ENCODE measurements at regions not wholly inside any gene's neighbourhood (a gene's known extent, or its start where the extent isn't known, plus 50 kb on each side); places are given as distances from the start of the nearest gene placed in this dataset.

DNA sequence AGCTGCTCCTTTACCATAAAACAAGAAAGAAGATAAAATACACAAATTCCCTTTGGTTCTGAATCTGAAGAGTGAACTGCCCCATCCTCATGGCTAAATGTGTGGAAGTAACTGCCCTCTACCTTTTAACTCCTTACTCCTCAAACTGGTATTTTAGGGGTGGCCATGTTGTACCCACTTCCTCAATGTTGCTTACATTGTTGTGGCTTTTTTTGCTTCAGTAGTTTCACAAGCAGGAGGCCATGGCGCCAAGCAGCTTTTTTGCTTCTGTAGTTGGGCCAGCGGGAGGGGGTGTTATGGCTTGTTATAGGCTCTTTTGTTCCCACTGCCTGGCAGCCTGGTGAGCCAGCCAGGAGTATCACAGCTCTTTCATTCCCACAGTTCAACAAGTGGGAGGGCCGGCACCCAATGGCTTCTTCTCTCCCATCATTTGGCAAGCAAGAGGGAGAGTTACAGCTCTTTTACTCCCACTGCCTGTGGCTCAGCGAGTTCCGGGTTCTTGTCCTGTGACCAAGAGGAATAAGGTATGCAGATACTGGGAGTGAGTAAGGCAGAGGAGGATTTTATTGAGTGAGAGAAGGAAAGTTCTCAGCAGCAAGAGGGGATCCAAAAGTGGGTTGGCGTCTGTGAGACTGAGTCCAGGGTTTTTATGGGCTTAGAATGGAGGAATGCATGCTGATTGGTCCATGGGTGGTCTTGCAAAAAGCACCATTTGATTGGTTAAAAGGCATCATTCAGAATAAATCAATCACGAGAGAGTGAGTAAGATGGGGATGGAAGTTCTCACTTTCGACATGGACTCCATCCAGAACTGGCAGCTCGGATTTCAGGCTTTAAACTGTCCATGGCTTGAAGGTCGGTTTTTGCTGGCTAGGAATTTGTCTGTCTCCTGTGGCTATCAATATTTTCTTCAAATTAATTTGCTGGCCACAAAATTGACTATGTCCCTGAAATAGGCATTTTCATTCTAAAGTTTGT, 429.6 kb downstream of the HLX start:
- H3K27me3 ChIP-seq (ENCODE audit: insufficient read depth, low read length), result no peaks in the 10 kb centered on the region
- CTCF ChIA-PET (ENCODE audit: partially characterized antibody), result interaction anchor here (1.5 kb wide), 1 partner anchor 10 kb away, joined by 3 read pairs; no protein-coding TSS in a partner anchor
- H3K27ac Mint-ChIP-seq, result no peak overlapping the region
- H3K27me3 Mint-ChIP-seq, result peaks cover 0 to 2% of the 10 kb centered on the region in 2 donors
- no peaks in the 10 kb centered on the region for H3K4me1 Mint-ChIP-seq
- POLR2A ChIA-PET (ENCODE audit: partially characterized antibody), result no interaction called here
- no peaks in the 10 kb centered on the region for H3K9me3 Mint-ChIP-seq
- intact Hi-C loops (cut with micrococcal nuclease), result no loop called here
- H3K4me1 ChIP-seq (ENCODE audit: insufficient read depth, low read length), result no peaks in the 10 kb centered on the region
- no peaks in the 10 kb centered on the region for H3K9me3 ChIP-seq (ENCODE audit: control insufficient read depth in 1 of 2, low read length in 2 of 2)
- no peak for DNase-seq
- H3K4me3 Mint-ChIP-seq, result no peak overlapping the region
- no peak overlapping the region for H3K27ac ChIP-seq (ENCODE audit: low read depth, low read length)
- no peaks in the 10 kb centered on the region for H3K36me3 ChIP-seq (ENCODE audit: insufficient read depth, low read length)
- H3K36me3 Mint-ChIP-seq, result no peaks in the 10 kb centered on the region
- H3K4me3 ChIP-seq (ENCODE audit: low read length in 2 of 2), result no peak overlapping the region

DNA sequence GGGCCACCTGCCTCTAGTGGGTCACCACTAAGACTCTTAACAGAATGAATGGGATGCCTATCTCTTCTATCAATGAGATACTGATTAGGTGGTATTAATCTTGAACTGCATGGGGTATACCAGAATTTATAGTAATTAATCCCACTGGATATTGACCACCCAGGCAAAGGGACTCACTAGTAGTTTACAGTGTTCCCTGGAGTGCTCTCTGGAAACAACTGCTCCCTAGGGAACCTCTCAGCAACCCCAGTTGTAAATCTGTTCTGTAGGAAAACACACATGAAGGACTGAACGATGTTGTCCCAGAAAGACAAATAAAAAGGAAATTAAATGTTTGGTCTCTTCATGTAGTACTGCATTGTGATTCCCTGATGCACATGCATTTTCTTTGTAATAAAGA, 430.5 kb downstream of the HLX start:
- no peaks in the 10 kb centered on the region for H3K4me1 Mint-ChIP-seq
- H3K9me3 Mint-ChIP-seq, result no peaks in the 10 kb centered on the region
- H3K4me1 ChIP-seq (ENCODE audit: insufficient read depth, low read length), result no peaks in the 10 kb centered on the region
- CTCF ChIA-PET (ENCODE audit: partially characterized antibody), result no interaction called here
- H3K4me3 Mint-ChIP-seq, result no peak overlapping the region
- no peak overlapping the region for H3K4me3 ChIP-seq (ENCODE audit: low read length in 2 of 2)
- no peak overlapping the region for H3K27ac ChIP-seq (ENCODE audit: low read depth, low read length)
- no peaks in the 10 kb centered on the region for H3K27me3 ChIP-seq (ENCODE audit: insufficient read depth, low read length)
- intact Hi-C loops (cut with micrococcal nuclease), result no loop called here
- H3K36me3 ChIP-seq (ENCODE audit: insufficient read depth, low read length), result no peaks in the 10 kb centered on the region
- POLR2A ChIA-PET (ENCODE audit: partially characterized antibody), result no interaction called here
- peaks cover 0 to 4% of the 10 kb centered on the region in 2 donors for H3K27me3 Mint-ChIP-seq
- no peaks in the 10 kb centered on the region for H3K36me3 Mint-ChIP-seq
- no peak for DNase-seq
- no peaks in the 10 kb centered on the region for H3K9me3 ChIP-seq (ENCODE audit: control insufficient read depth in 1 of 2, low read length in 2 of 2)
- no peak overlapping the region for H3K27ac Mint-ChIP-seq

GRCh38 chr1:221310180-221310579, 430.9 kb downstream of the HLX start:
- Mint-ChIP-seq H3K27me3 (peaks cover 0 to 6% of the 10 kb centered on the region in 2 donors), H3K4me1 (no peaks in the 10 kb centered on the region), H3K9me3 (no peaks in the 10 kb centered on the region), H3K27ac (no peak overlapping the region), H3K36me3 (no peaks in the 10 kb centered on the region), H3K4me3 (no peak overlapping the region)
- intact Hi-C loops (cut with micrococcal nuclease), result no loop called here
- DNase-seq, result no peak
- POLR2A ChIA-PET (ENCODE audit: partially characterized antibody), result no interaction called here
- H3K27me3 ChIP-seq (ENCODE audit: insufficient read depth, low read length), result no peaks in the 10 kb centered on the region
- CTCF ChIA-PET (ENCODE audit: partially characterized antibody), result no interaction called here
- H3K9me3 ChIP-seq (ENCODE audit: control insufficient read depth in 1 of 2, low read length in 2 of 2), result no peaks in the 10 kb centered on the region
- H3K4me3 ChIP-seq (ENCODE audit: low read length in 2 of 2), result no peak overlapping the region
- no peaks in the 10 kb centered on the region for H3K36me3 ChIP-seq (ENCODE audit: insufficient read depth, low read length)
- H3K4me1 ChIP-seq (ENCODE audit: insufficient read depth, low read length), result no peaks in the 10 kb centered on the region
- H3K27ac ChIP-seq (ENCODE audit: low read depth, low read length), result no peak overlapping the region

- Histone ChIP-seq H3K4me3 (ENCODE audit: low read length in 2 of 2) (no peak overlapping the region), H3K9me3 (ENCODE audit: control insufficient read depth in 1 of 2, low read length in 2 of 2) (no peaks in the 10 kb centered on the region), H3K27me3 (ENCODE audit: insufficient read depth, low read length) (no peaks in the 10 kb centered on the region), H3K27ac (ENCODE audit: low read depth, low read length) (no peak overlapping the region), H3K36me3 (ENCODE audit: insufficient read depth, low read length) (no peaks in the 10 kb centered on the region), H3K4me1 (ENCODE audit: insufficient read depth, low read length) (no peaks in the 10 kb centered on the region)
- Mint-ChIP-seq H3K4me3 (no peak overlapping the region), H3K27me3 (peaks cover 2 to 10% of the 10 kb centered on the region in 2 donors), H3K36me3 (no peaks in the 10 kb centered on the region), H3K9me3 (peaks cover 0 to 2% (median 0%) of the 10 kb centered on the region in 8 donors), H3K4me1 (no peaks in the 10 kb centered on the region), H3K27ac (no peak overlapping the region)
- no peak for DNase-seq
- CTCF ChIA-PET (ENCODE audit: partially characterized antibody), result no interaction called here
- POLR2A ChIA-PET (ENCODE audit: partially characterized antibody), result no interaction called here
- intact Hi-C loops (cut with micrococcal nuclease), result no loop called here
Measured at GRCh38 chr1:221315330-221315729, 426.6 kb downstream of the DUSP10 start.

DNA sequence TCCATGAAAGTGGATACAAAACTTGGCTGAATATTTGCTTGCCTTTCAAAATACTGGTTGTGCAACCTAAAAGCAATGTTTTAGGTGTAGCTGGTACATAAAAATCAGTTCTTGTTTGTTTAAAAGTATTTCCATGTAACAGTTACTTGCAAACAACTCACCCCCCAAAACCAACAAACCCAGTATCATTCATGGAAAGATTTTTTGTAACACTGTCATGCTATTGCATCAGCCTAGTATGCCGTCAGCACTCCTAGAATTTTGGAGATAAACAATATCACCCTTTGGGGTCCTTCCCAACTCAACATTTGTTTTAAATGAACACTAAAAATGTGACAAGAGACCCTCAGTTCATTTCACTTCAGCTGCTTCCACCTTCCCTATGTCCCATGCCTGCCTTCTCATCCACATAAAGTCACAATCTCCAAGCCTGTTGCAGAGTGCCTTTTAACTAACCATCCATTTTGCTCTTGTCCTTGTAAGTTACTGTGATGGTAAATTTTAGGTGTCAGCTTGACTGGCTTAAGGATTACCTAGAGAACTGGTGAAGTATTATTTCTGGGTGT, 425.3 kb downstream of the DUSP10 start:
- no peaks in the 10 kb centered on the region for H3K27me3 ChIP-seq (ENCODE audit: insufficient read depth, low read length)
- no peaks in the 10 kb centered on the region for H3K4me1 ChIP-seq (ENCODE audit: insufficient read depth, low read length)
- Mint-ChIP-seq H3K27ac (no peak overlapping the region), H3K27me3 (peaks cover 2 to 10% of the 10 kb centered on the region in 2 donors), H3K4me1 (no peaks in the 10 kb centered on the region), H3K36me3 (no peaks in the 10 kb centered on the region), H3K9me3 (peaks cover 0 to 2% (median 0%) of the 10 kb centered on the region in 8 donors), H3K4me3 (peak overlapping the region in 1 of 8 donors; percentile 1)
- H3K9me3 ChIP-seq (ENCODE audit: control insufficient read depth in 1 of 2, low read length in 2 of 2), result no peaks in the 10 kb centered on the region
- H3K36me3 ChIP-seq (ENCODE audit: insufficient read depth, low read length), result no peaks in the 10 kb centered on the region
- intact Hi-C loops (cut with micrococcal nuclease), result no loop called here
- H3K4me3 ChIP-seq (ENCODE audit: low read length in 2 of 2), result no peak overlapping the region
- DNase-seq, result no peak
- CTCF ChIA-PET (ENCODE audit: partially characterized antibody), result no interaction called here
- POLR2A ChIA-PET (ENCODE audit: partially characterized antibody), result no interaction called here
- H3K27ac ChIP-seq (ENCODE audit: low read depth, low read length), result no peak overlapping the region

DNA sequence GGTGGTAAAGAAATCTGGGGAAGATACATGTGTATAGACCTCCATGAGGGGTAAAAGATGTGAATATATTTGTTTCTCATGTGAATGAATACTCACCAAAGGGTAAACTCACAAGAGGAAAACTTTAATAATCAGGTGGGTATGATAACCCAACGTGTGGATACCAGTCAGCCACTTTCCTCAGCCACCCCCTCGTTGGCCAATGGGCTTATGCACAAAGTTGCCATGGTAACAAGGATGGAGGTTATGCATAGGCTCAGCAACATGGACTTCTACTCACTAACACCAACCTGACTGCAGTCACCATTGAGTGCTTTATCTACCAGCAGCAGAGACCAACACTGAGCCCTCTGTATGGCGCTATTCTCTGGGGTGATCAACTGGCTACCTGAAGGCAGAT, 424.4 kb downstream of the DUSP10 start:
- Histone ChIP-seq H3K4me3 (ENCODE audit: low read length in 2 of 2) (no peak overlapping the region), H3K27me3 (ENCODE audit: insufficient read depth, low read length) (no peaks in the 10 kb centered on the region), H3K9me3 (ENCODE audit: control insufficient read depth in 1 of 2, low read length in 2 of 2) (no peaks in the 10 kb centered on the region), H3K36me3 (ENCODE audit: insufficient read depth, low read length) (no peaks in the 10 kb centered on the region), H3K4me1 (ENCODE audit: insufficient read depth, low read length) (no peaks in the 10 kb centered on the region), H3K27ac (ENCODE audit: low read depth, low read length) (no peak overlapping the region)
- Mint-ChIP-seq H3K27me3 (peaks cover 2 to 10% of the 10 kb centered on the region in 2 donors), H3K4me3 (no peak overlapping the region), H3K4me1 (no peaks in the 10 kb centered on the region), H3K9me3 (peaks cover 0 to 2% (median 0%) of the 10 kb centered on the region in 8 donors), H3K36me3 (no peaks in the 10 kb centered on the region), H3K27ac (no peak overlapping the region)
- ChIA-PET POLR2A (ENCODE audit: partially characterized antibody) (no interaction called here), CTCF (ENCODE audit: partially characterized antibody) (no interaction called here)
- intact Hi-C loops (cut with micrococcal nuclease), result no loop called here
- DNase-seq, result no peak

DNA sequence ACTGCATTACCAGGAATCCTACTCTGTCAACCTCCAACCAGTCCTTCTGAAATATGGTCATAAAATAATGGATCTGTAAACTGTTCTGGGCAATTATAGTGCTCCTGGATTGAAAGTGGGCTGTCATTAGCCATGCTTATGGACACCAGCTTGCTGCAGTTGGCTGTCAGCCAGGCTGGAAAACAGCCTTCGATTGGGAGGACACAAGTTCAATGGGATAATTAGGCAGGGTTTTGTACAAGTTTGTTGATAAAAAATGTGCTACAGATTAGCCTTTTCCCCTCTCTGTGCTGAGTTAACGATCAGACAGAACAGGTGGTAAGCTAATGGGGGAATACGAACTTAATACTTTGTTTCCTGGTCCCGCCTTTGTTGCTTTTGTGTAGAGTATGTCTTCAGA, 413.9 kb downstream of the DUSP10 start:
- H3K9me3 Mint-ChIP-seq, result peaks cover 0 to 29% (median 18%) of the 10 kb centered on the region in 8 donors
- Histone ChIP-seq H3K4me1 (ENCODE audit: insufficient read depth, low read length) (no peaks in the 10 kb centered on the region), H3K9me3 (ENCODE audit: control insufficient read depth in 1 of 2, low read length in 2 of 2) (no peaks in the 10 kb centered on the region), H3K4me3 (ENCODE audit: low read length in 2 of 2) (no peak overlapping the region), H3K36me3 (ENCODE audit: insufficient read depth, low read length) (no peaks in the 10 kb centered on the region), H3K27me3 (ENCODE audit: insufficient read depth, low read length) (no peaks in the 10 kb centered on the region), H3K27ac (ENCODE audit: low read depth, low read length) (no peak overlapping the region)
- peaks cover 1 to 3% of the 10 kb centered on the region in 2 donors for H3K36me3 Mint-ChIP-seq
- no peak overlapping the region for H3K4me3 Mint-ChIP-seq
- no peak overlapping the region for H3K27ac Mint-ChIP-seq
- POLR2A ChIA-PET (ENCODE audit: partially characterized antibody), result no interaction called here
- peaks cover 6 to 8% of the 10 kb centered on the region in 2 donors for H3K27me3 Mint-ChIP-seq
- CTCF ChIA-PET (ENCODE audit: partially characterized antibody), result no interaction called here
- no peak for DNase-seq
- H3K4me1 Mint-ChIP-seq, result no peaks in the 10 kb centered on the region
- intact Hi-C loops (cut with micrococcal nuclease), result no loop called here

All from CD4-positive, alpha-beta memory T cell (primary cell).